Activated CD4-positive, alpha-beta T cell treated with anti-CD3 and anti-CD28 coated beads, Interleukin-2, amount 50 U/mL, for 4 hours (primary cell): ENCODE measurements at regions not wholly inside any gene's neighbourhood (a gene's known extent, or its start where the extent isn't known, plus 50 kb on each side); places are given as distances from the start of the nearest gene placed in this dataset.
"Not testable (repeated sequence)": the region's sequence is repeated elsewhere in the genome, so short reads cannot be mapped to it uniquely, and the experiment has no call there.

Source experiments
- DNase-seq, 2 experiments: peaks; one replicate each; pipeline ENCODE4 v3.0.0-alpha.2; 2020

GRCh38 chr1:120277428-120278258 is 101.3 kb upstream of the SEC22B start:
- DNase-seq, result not testable (repeated sequence)

GRCh38 chr1:120276710-120277109 is 100.4 kb upstream of the SEC22B start:
- not testable (repeated sequence) for DNase-seq

GRCh38 chr1:120274438-120274837 is 98.1 kb upstream of the SEC22B start:
- DNase-seq, result not testable (repeated sequence)

- not testable (repeated sequence) for DNase-seq
These were observed 97.0 kb upstream of the SEC22B start for GRCh38 chr1:120273363-120273762.

- DNase-seq, result not testable (repeated sequence)
These were observed 95.9 kb upstream of the SEC22B start for GRCh38 chr1:120272242-120272641.

- not testable (repeated sequence) for DNase-seq
These were observed 95.4 kb upstream of the SEC22B start for GRCh38 chr1:120271561-120272221.

- not testable (repeated sequence) for DNase-seq
These were observed 91.7 kb upstream of the SEC22B start for GRCh38 chr1:120267894-120268551.

GRCh38 chr1:120264564-120264963 is 88.2 kb upstream of the SEC22B start:
- not testable (repeated sequence) for DNase-seq

GRCh38 chr1:120262791-120263751 is 86.8 kb upstream of the SEC22B start:
- not testable (repeated sequence) for DNase-seq

GRCh38 chr1:120257778-120258105 is 81.4 kb upstream of the SEC22B start:
- DNase-seq, result not testable (repeated sequence)

- not testable (repeated sequence) for DNase-seq
These were observed 80.9 kb upstream of the SEC22B start for GRCh38 chr1:120257064-120257777.

- DNase-seq, result not testable (repeated sequence)
These were observed 74.4 kb upstream of the SEC22B start for GRCh38 chr1:120250756-120251155.

- not testable (repeated sequence) for DNase-seq
These were observed 72.6 kb upstream of the SEC22B start for GRCh38 chr1:120248726-120249427.

GRCh38 chr1:120248203-120248602 is 71.9 kb upstream of the SEC22B start:
- not testable (repeated sequence) for DNase-seq

GRCh38 chr1:120243867-120244266 is 67.5 kb upstream of the SEC22B start:
- DNase-seq, result not testable (repeated sequence)

GRCh38 chr1:120242582-120242981 is 66.3 kb upstream of the SEC22B start:
- not testable (repeated sequence) for DNase-seq

GRCh38 chr1:120241868-120242267 is 65.5 kb upstream of the SEC22B start:
- not testable (repeated sequence) for DNase-seq

- not testable (repeated sequence) for DNase-seq
These were observed 63.9 kb upstream of the SEC22B start for GRCh38 chr1:120240181-120240580.

GRCh38 chr1:120239351-120239750 is 63.0 kb upstream of the SEC22B start:
- DNase-seq, result not testable (repeated sequence)

GRCh38 chr1:120238867-120239266 is 62.5 kb upstream of the SEC22B start:
- DNase-seq, result not testable (repeated sequence)

- DNase-seq, result not testable (repeated sequence)
These were observed 57.3 kb upstream of the SEC22B start for GRCh38 chr1:120233661-120234018.
